ENCODE measurements at regions not wholly inside any gene's neighbourhood (a gene's known extent, or its start where the extent isn't known, plus 50 kb on each side); places are given as distances from the start of the nearest gene placed in this dataset.

DNA sequence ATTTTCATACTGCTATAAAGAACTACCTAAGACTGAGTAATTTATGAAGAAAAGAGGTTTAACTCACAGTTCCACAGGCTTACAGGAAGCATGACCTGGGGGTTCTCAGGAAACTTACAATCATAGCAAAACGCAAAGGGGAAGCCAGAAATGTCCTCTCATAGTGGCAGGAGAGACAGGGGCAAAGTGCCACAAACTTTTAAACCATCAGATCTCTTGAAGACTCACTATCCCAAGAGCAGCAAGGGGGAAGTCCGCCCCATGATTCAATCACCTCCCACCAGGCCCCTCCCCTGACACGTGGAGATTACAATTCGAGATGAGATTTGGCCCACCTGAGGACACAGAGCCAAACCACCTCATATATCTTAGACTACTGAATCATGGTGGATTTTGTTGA is 198.7 kb downstream of the KCTD12 start:
- Histone ChIP-seq H2AFZ (peak overlapping the region; percentile 29), H3K27me3 (ENCODE audit: control insufficient read depth, insufficient read depth, low read length) (no peaks in the 10 kb centered on the region), H3K27ac (no peak overlapping the region), H3K9ac (no peak overlapping the region), H3K4me3 (ENCODE audit: low read depth, low read length) (no peak overlapping the region), H3K4me1 (no peaks in the 10 kb centered on the region), H3K4me2 (ENCODE audit: low read length) (no peak overlapping the region), H3K79me2 (no peaks in the 10 kb centered on the region), H3K36me3 (ENCODE audit: control insufficient read depth, insufficient read depth, low read length) (no peaks in the 10 kb centered on the region), H3K9me3 (ENCODE audit: control insufficient read depth, low read length) (no peaks in the 10 kb centered on the region)
- TF ChIP-seq, protein P1, sequence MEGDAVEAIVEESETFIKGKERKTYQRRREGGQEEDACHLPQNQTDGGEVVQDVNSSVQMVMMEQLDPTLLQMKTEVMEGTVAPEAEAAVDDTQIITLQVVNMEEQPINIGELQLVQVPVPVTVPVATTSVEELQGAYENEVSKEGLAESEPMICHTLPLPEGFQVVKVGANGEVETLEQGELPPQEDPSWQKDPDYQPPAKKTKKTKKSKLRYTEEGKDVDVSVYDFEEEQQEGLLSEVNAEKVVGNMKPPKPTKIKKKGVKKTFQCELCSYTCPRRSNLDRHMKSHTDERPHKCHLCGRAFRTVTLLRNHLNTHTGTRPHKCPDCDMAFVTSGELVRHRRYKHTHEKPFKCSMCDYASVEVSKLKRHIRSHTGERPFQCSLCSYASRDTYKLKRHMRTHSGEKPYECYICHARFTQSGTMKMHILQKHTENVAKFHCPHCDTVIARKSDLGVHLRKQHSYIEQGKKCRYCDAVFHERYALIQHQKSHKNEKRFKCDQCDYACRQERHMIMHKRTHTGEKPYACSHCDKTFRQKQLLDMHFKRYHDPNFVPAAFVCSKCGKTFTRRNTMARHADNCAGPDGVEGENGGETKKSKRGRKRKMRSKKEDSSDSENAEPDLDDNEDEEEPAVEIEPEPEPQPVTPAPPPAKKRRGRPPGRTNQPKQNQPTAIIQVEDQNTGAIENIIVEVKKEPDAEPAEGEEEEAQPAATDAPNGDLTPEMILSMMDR (IDR thresholded peaks at IDR 0.05), result no peak

GRCh38 chr13:76685938-76686337 is 200.3 kb downstream of the KCTD12 start:
- H3K4me1 ChIP-seq, result no peaks in the 10 kb centered on the region
- H3K27me3 ChIP-seq (ENCODE audit: control insufficient read depth, insufficient read depth, low read length), result no peaks in the 10 kb centered on the region
- TF ChIP-seq, protein P1 (IDR thresholded peaks at IDR 0.05), result no peak

DNA sequence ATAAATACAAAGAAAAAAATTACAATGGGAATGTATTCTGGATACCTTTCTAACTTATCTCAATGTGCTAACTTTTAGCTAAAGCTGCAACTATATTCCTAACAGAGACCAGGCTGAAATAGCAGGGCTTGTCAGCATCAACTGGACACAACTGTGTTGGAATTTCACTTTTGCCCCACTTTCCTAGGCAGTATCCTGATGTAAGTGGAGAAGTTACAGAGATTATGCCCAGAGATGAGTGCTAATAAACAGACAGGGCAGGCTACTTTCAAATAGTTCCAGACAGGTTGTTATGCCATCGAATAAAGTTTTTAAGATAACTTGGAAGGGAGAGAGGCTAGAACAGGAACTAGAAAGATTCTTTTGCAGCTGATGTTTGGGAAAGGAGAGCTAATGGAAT is 201.9 kb downstream of the KCTD12 start:
- Histone ChIP-seq H3K9me3 (ENCODE audit: control insufficient read depth, low read length) (no peaks in the 10 kb centered on the region), H2AFZ (no peak overlapping the region), H3K27ac (no peak overlapping the region), H3K4me3 (ENCODE audit: low read depth, low read length) (no peak overlapping the region), H3K9ac (no peak overlapping the region), H3K4me1 (no peaks in the 10 kb centered on the region), H3K36me3 (ENCODE audit: control insufficient read depth, insufficient read depth, low read length) (no peaks in the 10 kb centered on the region), H3K4me2 (ENCODE audit: low read length) (no peak overlapping the region), H3K79me2 (no peaks in the 10 kb centered on the region), H3K27me3 (ENCODE audit: control insufficient read depth, insufficient read depth, low read length) (no peaks in the 10 kb centered on the region)
- TF ChIP-seq, protein P1 (IDR thresholded peaks at IDR 0.05), result no peak

More at GRCh38 chr13:76685938-76686337, 200.3 kb downstream of the KCTD12 start:
- H2AFZ ChIP-seq, result no peak overlapping the region
- no peak overlapping the region for H3K27ac ChIP-seq
- H3K79me2 ChIP-seq, result no peaks in the 10 kb centered on the region
- no peak overlapping the region for H3K9ac ChIP-seq
- no peaks in the 10 kb centered on the region for H3K9me3 ChIP-seq (ENCODE audit: control insufficient read depth, low read length)
- no peaks in the 10 kb centered on the region for H3K36me3 ChIP-seq (ENCODE audit: control insufficient read depth, insufficient read depth, low read length)
- H3K4me3 ChIP-seq (ENCODE audit: low read depth, low read length), result no peak overlapping the region
- H3K4me2 ChIP-seq (ENCODE audit: low read length), result no peak overlapping the region

DNA sequence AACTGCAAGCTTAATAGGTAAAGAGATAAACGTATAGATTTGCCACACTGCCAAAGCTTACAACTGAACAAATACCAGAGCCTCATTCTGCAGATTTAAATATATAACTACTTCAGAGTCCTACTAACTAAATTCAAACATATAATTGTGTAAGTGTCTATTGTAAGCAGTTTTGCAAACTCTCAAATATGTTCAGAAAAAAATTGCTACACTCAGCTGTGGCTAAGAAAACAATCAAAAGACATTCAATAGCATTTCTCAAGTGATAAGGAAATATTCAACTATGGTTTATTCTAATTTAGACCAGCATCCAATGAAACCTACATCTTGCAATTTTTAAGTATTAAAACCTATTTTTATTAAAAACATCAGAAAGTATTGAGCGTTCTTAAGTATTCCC is 202.4 kb downstream of the KCTD12 start:
- no peaks in the 10 kb centered on the region for H3K27me3 ChIP-seq (ENCODE audit: control insufficient read depth, insufficient read depth, low read length)
- no peaks in the 10 kb centered on the region for H3K9me3 ChIP-seq (ENCODE audit: control insufficient read depth, low read length)
- no peak overlapping the region for H3K27ac ChIP-seq
- no peak overlapping the region for H3K9ac ChIP-seq
- TF ChIP-seq, protein P1 (IDR thresholded peaks at IDR 0.05), result no peak
- no peaks in the 10 kb centered on the region for H3K36me3 ChIP-seq (ENCODE audit: control insufficient read depth, insufficient read depth, low read length)
- H3K79me2 ChIP-seq, result no peaks in the 10 kb centered on the region
- H3K4me3 ChIP-seq (ENCODE audit: low read depth, low read length), result no peak overlapping the region
- no peaks in the 10 kb centered on the region for H3K4me1 ChIP-seq
- no peak overlapping the region for H3K4me2 ChIP-seq (ENCODE audit: low read length)
- H2AFZ ChIP-seq, result no peak overlapping the region

- Histone ChIP-seq H3K4me1 (no peaks in the 10 kb centered on the region), H3K36me3 (ENCODE audit: control insufficient read depth, insufficient read depth, low read length) (no peaks in the 10 kb centered on the region), H3K4me2 (ENCODE audit: low read length) (no peak overlapping the region), H3K9me3 (ENCODE audit: control insufficient read depth, low read length) (no peaks in the 10 kb centered on the region), H3K4me3 (ENCODE audit: low read depth, low read length) (no peak overlapping the region), H3K9ac (no peak overlapping the region), H2AFZ (no peak overlapping the region), H3K79me2 (no peaks in the 10 kb centered on the region), H3K27me3 (ENCODE audit: control insufficient read depth, insufficient read depth, low read length) (no peaks in the 10 kb centered on the region), H3K27ac (no peak overlapping the region)
- TF ChIP-seq, protein P1 (IDR thresholded peaks at IDR 0.05), result no peak
Measured at GRCh38 chr13:76683168-76683567, 203.0 kb downstream of the KCTD12 start.

Measured in parathyroid adenoma (tissue), 2 donors.